ENCODE measurements at regions not wholly inside any gene's neighbourhood (a gene's known extent, or its start where the extent isn't known, plus 50 kb on each side); places are given as distances from the start of the nearest gene placed in this dataset.

- no peak overlapping the region for H3K9ac ChIP-seq (replicated peaks; ENCODE audit: extremely low read depth, insufficient read depth, low read length)
- no peaks in the 10 kb centered on the region for H3K9me3 ChIP-seq (replicated peaks; ENCODE audit: control insufficient read depth, insufficient read depth, low read length)
- H3K27me3 ChIP-seq (ENCODE audit: control insufficient read depth in 2 of 2, insufficient read depth in 2 of 2, low read length in 2 of 2): no peaks in the 10 kb centered on the region
- no peaks in the 10 kb centered on the region for H3K36me3 ChIP-seq (ENCODE audit: control insufficient read depth in 2 of 2, extremely low read depth in 1 of 2, insufficient read depth in 2 of 2, low read length in 2 of 2)
- no peak overlapping the region for H3K4me3 ChIP-seq (replicated peaks in 1 of 3; ENCODE audit: insufficient read depth in 1 of 3, low read depth in 1 of 3, low read length in 3 of 3)
- H3K27ac ChIP-seq (ENCODE audit: insufficient read depth, low read depth, low read length): no peak overlapping the region
- ChIA-PET CTCF (no interaction called here), POLR2A (no interaction called here)
- no TSS peak for BruUV-seq (replicated peaks)
- TF ChIP-seq MAX (IDR thresholded peaks at IDR 0.05; ENCODE audit: insufficient read depth, insufficient read length) (no peak), POLR2A (IDR thresholded peaks at IDR 0.05; ENCODE audit: low read depth, low read length) (no peak), JUN (IDR thresholded peaks at IDR 0.05; ENCODE audit: borderline replicate concordance, insufficient read depth, insufficient read length, low read depth) (no peak)
- H3K4me1 ChIP-seq (ENCODE audit: control insufficient read depth, extremely low read depth, insufficient read depth, low read length): no peaks in the 10 kb centered on the region
- dilution Hi-C loops (cut with MboI; ENCODE audit: extremely low pct_ligation_motif_present, low sequenced_read_pairs): no loop called here
- H3K79me2 ChIP-seq (ENCODE audit: control insufficient read depth, insufficient read depth, low read length): no peaks in the 10 kb centered on the region
- DNase-seq (ENCODE audit: low read depth, low spot score): no peak
- no peak overlapping the region for H2AFZ ChIP-seq (ENCODE audit: low read depth, low read length)
- intact Hi-C loops (cut with micrococcal nuclease): no loop called here
- no peak overlapping the region for H3K4me2 ChIP-seq (ENCODE audit: insufficient read depth, low read length)
- no peaks in the 10 kb centered on the region for H4K20me1 ChIP-seq (replicated peaks; ENCODE audit: control insufficient read depth, extremely low read depth, insufficient read depth, low read length)
- FAIRE-seq: no peak
- no peaks in the 10 kb centered on the region for H3K9me1 ChIP-seq (replicated peaks; ENCODE audit: control insufficient read depth, extremely low read depth, insufficient read depth, low read length)
These were observed 96.6 kb downstream of the SIPA1L2 start for GRCh38 chr1:232533328-232533727.

GRCh38 chr1:232532901-232533300 lies 97.0 kb downstream of the SIPA1L2 start:
- BruUV-seq (replicated peaks): no TSS peak
- POLR2A ChIA-PET: no interaction called here
- DNase-seq (ENCODE audit: low read depth, low spot score) (no peak), FAIRE-seq (no peak)
- no peaks in the 10 kb centered on the region for H4K20me1 ChIP-seq (replicated peaks; ENCODE audit: control insufficient read depth, extremely low read depth, insufficient read depth, low read length)
- no peaks in the 10 kb centered on the region for H3K36me3 ChIP-seq (ENCODE audit: control insufficient read depth in 2 of 2, extremely low read depth in 1 of 2, insufficient read depth in 2 of 2, low read length in 2 of 2)
- no peak overlapping the region for H3K27ac ChIP-seq (ENCODE audit: insufficient read depth, low read depth, low read length)
- H3K9ac ChIP-seq (replicated peaks; ENCODE audit: extremely low read depth, insufficient read depth, low read length): no peak overlapping the region
- H3K27me3 ChIP-seq (ENCODE audit: control insufficient read depth in 2 of 2, insufficient read depth in 2 of 2, low read length in 2 of 2): no peaks in the 10 kb centered on the region
- TF ChIP-seq POLR2AphosphoS5 (IDR thresholded peaks at IDR 0.05; ENCODE audit: insufficient read depth, low read depth, low read length) (no peak), CTCF (IDR thresholded peaks at IDR 0.05; ENCODE audit: extremely low read depth in 1 of 2, insufficient read depth in 1 of 2, low read depth in 1 of 2, low read length in 2 of 2) (no peak), FOS (IDR thresholded peaks at IDR 0.05; ENCODE audit: borderline replicate concordance, insufficient read depth, low read length) (no peak), GATA2 (IDR thresholded peaks at IDR 0.05; ENCODE audit: insufficient read depth, insufficient read length, low read depth, low read length) (no peak), MAX (IDR thresholded peaks at IDR 0.05; ENCODE audit: insufficient read depth, insufficient read length) (no peak), JUN (IDR thresholded peaks at IDR 0.05; ENCODE audit: borderline replicate concordance, insufficient read depth, insufficient read length, low read depth) (no peak), EZH2 (IDR thresholded peaks at IDR 0.05; ENCODE audit: borderline replicate concordance, low read depth, low read length, severe bottlenecking) (no peak), POLR2A (IDR thresholded peaks at IDR 0.05; ENCODE audit: low read depth, low read length) (no peak), MYC (IDR thresholded peaks at IDR 0.05; ENCODE audit: low read depth, low read length) (no peak)
- dilution Hi-C loops (cut with MboI; ENCODE audit: extremely low pct_ligation_motif_present, low sequenced_read_pairs): no loop called here
- no peaks in the 10 kb centered on the region for H3K4me1 ChIP-seq (ENCODE audit: control insufficient read depth, extremely low read depth, insufficient read depth, low read length)
- H3K4me3 ChIP-seq (replicated peaks in 1 of 3; ENCODE audit: insufficient read depth in 1 of 3, low read depth in 1 of 3, low read length in 3 of 3): no peak overlapping the region
- no peaks in the 10 kb centered on the region for H3K79me2 ChIP-seq (ENCODE audit: control insufficient read depth, insufficient read depth, low read length)
- CTCF ChIA-PET: no interaction called here
- H3K9me1 ChIP-seq (replicated peaks; ENCODE audit: control insufficient read depth, extremely low read depth, insufficient read depth, low read length): no peaks in the 10 kb centered on the region
- no peak overlapping the region for H3K4me2 ChIP-seq (ENCODE audit: insufficient read depth, low read length)
- no peaks in the 10 kb centered on the region for H3K9me3 ChIP-seq (replicated peaks; ENCODE audit: control insufficient read depth, insufficient read depth, low read length)
- no peak overlapping the region for H2AFZ ChIP-seq (ENCODE audit: low read depth, low read length)
- intact Hi-C loops (cut with micrococcal nuclease): no loop called here

All from endothelial cell of umbilical vein (primary cell).